GM23248 (cell line): ENCODE measurements at regions not wholly inside any gene's neighbourhood (a gene's known extent, or its start where the extent isn't known, plus 50 kb on each side); places are given as distances from the start of the nearest gene placed in this dataset.

ENCODE experiments used
- DNase-seq: peaks from one replicate; pipeline ENCODE4 v3.0.0-alpha.2; 2015
- H2AFZ ChIP-seq: fragments of 200-600 bp; sonication (generic); 2 replicates; pipeline ENCODE4 v1.6.1; 2016; ENCODE audit warnings: antibody characterized with exemption
- H3F3A ChIP-seq: fragments of 200-600 bp; sonication (generic); 2 replicates; pipeline ENCODE4 v1.6.1; 2016; ENCODE audit warnings: mild to moderate bottlenecking, antibody characterized with exemption, mixed run types; ENCODE audit not compliant: insufficient read depth
- H3K27ac ChIP-seq: fragments of 200-600 bp; sonication (generic); 2 replicates; pipeline ENCODE4 v1.5.1; 2016; ENCODE audit warnings: mild to moderate bottlenecking
- H3K27me3 ChIP-seq: fragments of 200-600 bp; sonication (generic); replicated peaks from 2 replicates; pipeline ENCODE4 v1.6.1; 2016; ENCODE audit warnings: mild to moderate bottlenecking; ENCODE audit not compliant: insufficient read depth
- H3K36me3 ChIP-seq: fragments of 200-600 bp; sonication (generic); 2 replicates; pipeline ENCODE4 v1.6.1; 2016; ENCODE audit warnings: low read depth, mild to moderate bottlenecking
- H3K4me1 ChIP-seq: fragments of 200-600 bp; sonication (generic); 2 replicates; pipeline ENCODE4 v1.6.1; 2016; ENCODE audit warnings: mild to moderate bottlenecking; ENCODE audit not compliant: insufficient read depth
- H3K4me2 ChIP-seq: fragments of 200-600 bp; sonication (generic); one replicate; pipeline ENCODE4 v1.6.1; 2016; ENCODE audit warnings: mild to moderate bottlenecking; ENCODE audit not compliant: unreplicated experiment
- H3K4me3 ChIP-seq: fragments of 200-600 bp; sonication (generic); 2 replicates; pipeline ENCODE4 v1.5.1; 2016; ENCODE audit warnings: mild to moderate bottlenecking
- H3K79me2 ChIP-seq: fragments of 200-600 bp; sonication (generic); 2 replicates; pipeline ENCODE4 v1.6.1; 2016; ENCODE audit warnings: mild to moderate bottlenecking; ENCODE audit not compliant: insufficient read depth
- H3K9ac ChIP-seq: fragments of 200-600 bp; sonication (generic); 2 replicates; pipeline ENCODE4 v1.6.1; 2016; ENCODE audit warnings: mild to moderate bottlenecking
- H3K9me2 ChIP-seq: fragments of 200-600 bp; sonication (generic); 2 replicates; pipeline ENCODE4 v1.6.1; 2016; ENCODE audit warnings: mixed run types, mild to moderate bottlenecking, moderate library complexity; ENCODE audit not compliant: insufficient read depth
- H3K9me3 ChIP-seq: fragments of 200-600 bp; sonication (generic); one replicate; pipeline ENCODE4 v1.6.1; 2017; ENCODE audit warnings: low read depth
- H4K20me1 ChIP-seq: fragments of 200-600 bp; sonication (generic); 2 replicates; pipeline ENCODE4 v1.6.0; 2016; ENCODE audit not compliant: insufficient read depth
- EZH2 ChIP-seq: fragments of 200-600 bp; sonication (generic); IDR thresholded peaks from 2 replicates; pipeline ENCODE4 v1.6.1; 2018; ENCODE audit warnings: antibody characterized with exemption, mild to moderate bottlenecking; ENCODE audit not compliant: insufficient read depth, poor library complexity, severe bottlenecking
- EZH2phosphoT487 ChIP-seq: fragments of 200-600 bp; sonication (generic); IDR thresholded peaks from 2 replicates; pipeline ENCODE4 v1.6.1; 2018; ENCODE audit warnings: antibody characterized with exemption, moderate library complexity, mild to moderate bottlenecking, low read depth; ENCODE audit not compliant: insufficient read depth
- WGBS, 2 experiments: methylation state at CpG; one replicate each; pipeline ENCODE4 v1.1.6; 2015 to 2017; ENCODE audit warnings: low lambda C conversion rate in 2 of 2, low coverage in 1 of 2; ENCODE audit errors: missing lambda C conversion rate in 2 of 2; 5-methylcytosine and 5-hydroxymethylcytosine counted together
- in situ Hi-C: fragments of 300-500 bp; cut with MboI; formaldehyde crosslinking; loops from 2 replicates; pipeline ENCODE4 v1.15.0; 2020

DNA sequence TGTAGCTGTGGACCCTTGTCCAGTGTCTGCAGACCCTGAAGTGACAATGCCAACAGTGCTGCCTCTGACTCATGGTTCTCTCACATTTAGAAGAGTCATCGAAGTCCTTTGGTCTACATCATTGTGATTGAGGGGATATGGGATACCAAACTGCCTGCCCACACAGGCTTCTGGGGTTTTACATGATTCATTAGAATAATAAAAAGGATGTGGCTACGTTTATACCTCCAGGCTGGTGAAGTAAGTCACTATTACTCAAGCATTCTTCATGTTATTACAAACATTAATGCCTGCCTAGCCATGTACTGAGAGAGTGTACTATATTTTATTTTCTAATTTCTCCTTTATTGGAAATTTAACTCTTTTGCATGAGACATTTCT lies 365.7 kb downstream of the SPATA31D1 start:
- Histone ChIP-seq H3K79me2 (no peaks in the 10 kb centered on the region), H4K20me1 (no peaks in the 10 kb centered on the region), H3K9me3 (no peaks in the 10 kb centered on the region), H3K36me3 (no peaks in the 10 kb centered on the region), H3K9me2 (no peaks in the 10 kb centered on the region), H3K4me3 (no peak overlapping the region), H3K27ac (peak overlapping the region; percentile 51), H3K9ac (no peak overlapping the region), H2AFZ (no peak overlapping the region), H3F3A (peaks cover 21% of the 10 kb centered on the region; the same call in 1 of the 2 replicates), H3K4me1 (peaks cover 36% of the 10 kb centered on the region), H3K27me3 (no peaks in the 10 kb centered on the region), H3K4me2 (peak overlapping the region; percentile 44)
- DNase-seq: peak; percentile 94
- TF ChIP-seq EZH2phosphoT487 (no peak), EZH2 (no peak)
- 0 to 8% methylated on average over 2 of the region's 2 CpGs for WGBS, 2 experiments
- in situ Hi-C loops: no loop called here

DNA sequence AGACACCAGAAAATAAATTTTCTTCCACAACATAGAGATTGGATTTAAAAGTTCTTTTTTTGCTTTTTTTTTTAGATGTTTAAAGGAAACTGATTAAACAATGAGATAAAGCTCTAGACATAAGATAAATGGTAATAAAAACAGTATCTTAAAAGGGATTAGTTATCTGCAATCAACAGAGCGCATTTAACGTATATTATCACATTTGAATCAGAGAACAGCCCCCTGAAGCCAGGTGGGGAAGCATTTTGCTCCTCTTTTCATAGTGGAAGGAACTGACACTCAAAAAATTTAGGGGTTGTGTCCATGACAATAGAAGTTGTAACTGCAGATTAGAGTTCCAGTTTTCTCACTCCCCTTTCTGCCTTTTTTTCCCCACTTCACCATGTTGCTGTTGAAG lies 367.6 kb downstream of the SPATA31D1 start:
- H3K36me3 ChIP-seq: no peaks in the 10 kb centered on the region
- no peak overlapping the region for H3K4me2 ChIP-seq
- WGBS, 2 experiments: 70 to 87% methylated on average over 2 of the region's 2 CpGs
- no peaks in the 10 kb centered on the region for H4K20me1 ChIP-seq
- DNase-seq: no peak
- peaks cover 36% of the 10 kb centered on the region for H3K4me1 ChIP-seq
- TF ChIP-seq EZH2phosphoT487 (no peak), EZH2 (no peak)
- H3K27ac ChIP-seq: no peak overlapping the region
- no peaks in the 10 kb centered on the region for H3K27me3 ChIP-seq
- H3K9ac ChIP-seq: no peak overlapping the region
- H2AFZ ChIP-seq: peak overlapping the region; percentile 45; the same call in 1 of the 2 replicates
- peaks cover 21% of the 10 kb centered on the region; the same call in 1 of the 2 replicates for H3F3A ChIP-seq
- H3K79me2 ChIP-seq: no peaks in the 10 kb centered on the region
- no peaks in the 10 kb centered on the region for H3K9me3 ChIP-seq
- in situ Hi-C loops: no loop called here
- no peak overlapping the region for H3K4me3 ChIP-seq
- H3K9me2 ChIP-seq: no peaks in the 10 kb centered on the region

DNA sequence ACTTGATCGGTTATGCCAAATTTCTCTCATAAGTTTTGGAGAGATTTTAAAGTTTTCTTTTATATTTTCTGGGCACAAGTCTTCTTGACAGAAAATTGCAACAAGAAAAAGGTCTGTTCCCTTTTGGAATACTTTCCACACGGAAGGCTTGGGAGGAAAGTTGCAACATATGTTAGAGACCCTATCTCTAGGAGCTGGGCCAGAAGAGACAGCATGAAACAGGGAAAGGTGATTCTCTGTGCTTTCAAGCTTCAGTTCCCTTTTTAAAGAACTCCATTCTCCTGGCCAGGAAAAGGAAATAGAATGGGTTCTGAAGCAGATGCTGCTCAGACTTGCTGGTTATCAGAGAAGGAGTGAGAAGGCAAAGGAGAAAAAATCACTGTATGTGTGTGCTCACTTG lies 368.3 kb downstream of the SPATA31D1 start:
- H3K4me2 ChIP-seq: peak overlapping the region; percentile 20
- TF ChIP-seq EZH2 (no peak), EZH2phosphoT487 (no peak)
- no peaks in the 10 kb centered on the region for H3K36me3 ChIP-seq
- DNase-seq: no peak
- in situ Hi-C loops: no loop called here
- H3K4me1 ChIP-seq: peaks cover 36% of the 10 kb centered on the region
- H3K9me3 ChIP-seq: no peaks in the 10 kb centered on the region
- 40 to 54% methylated on average over 2 of the region's 2 CpGs for WGBS, 2 experiments
- H3F3A ChIP-seq: peaks cover 21% of the 10 kb centered on the region; the same call in 1 of the 2 replicates
- no peak overlapping the region for H3K4me3 ChIP-seq
- H2AFZ ChIP-seq: peak overlapping the region; percentile 45
- no peak overlapping the region for H3K27ac ChIP-seq
- no peaks in the 10 kb centered on the region for H4K20me1 ChIP-seq
- no peaks in the 10 kb centered on the region for H3K9me2 ChIP-seq
- no peaks in the 10 kb centered on the region for H3K79me2 ChIP-seq
- no peak overlapping the region for H3K9ac ChIP-seq
- no peaks in the 10 kb centered on the region for H3K27me3 ChIP-seq

- WGBS, 2 experiments: 78 to 85% methylated on average over 5 of the region's 5 CpGs
- Histone ChIP-seq H3K4me3 (no peak overlapping the region), H3K27ac (no peak overlapping the region), H3K4me1 (no peaks in the 10 kb centered on the region), H3K79me2 (no peaks in the 10 kb centered on the region), H3K9me2 (no peaks in the 10 kb centered on the region), H3K36me3 (no peaks in the 10 kb centered on the region), H3F3A (no peaks in the 10 kb centered on the region), H2AFZ (no peak overlapping the region), H3K9me3 (no peaks in the 10 kb centered on the region), H3K27me3 (no peaks in the 10 kb centered on the region), H4K20me1 (no peaks in the 10 kb centered on the region), H3K4me2 (no peak overlapping the region), H3K9ac (no peak overlapping the region)
- no peak for DNase-seq
- TF ChIP-seq EZH2: no peak
- no peak for TF ChIP-seq EZH2phosphoT487
- in situ Hi-C loops: no loop called here
Measured at GRCh38 chr9:82363198-82363597, 374.6 kb downstream of the SPATA31D1 start.

GRCh38 chr9:82363682-82364081 lies 375.1 kb downstream of the SPATA31D1 start:
- H3K9me2 ChIP-seq: no peaks in the 10 kb centered on the region
- no peak overlapping the region for H3K4me2 ChIP-seq
- no peak overlapping the region for H3K4me3 ChIP-seq
- H3K9me3 ChIP-seq: no peaks in the 10 kb centered on the region
- no peaks in the 10 kb centered on the region for H3K36me3 ChIP-seq
- H3K9ac ChIP-seq: no peak overlapping the region
- TF ChIP-seq EZH2phosphoT487 (no peak), EZH2 (no peak)
- no peak overlapping the region for H2AFZ ChIP-seq
- 75 to 76% methylated on average over 5 of the region's 5 CpGs for WGBS, 2 experiments
- in situ Hi-C loops: no loop called here
- no peaks in the 10 kb centered on the region for H3K4me1 ChIP-seq
- no peak overlapping the region for H3K27ac ChIP-seq
- no peak for DNase-seq
- H3K27me3 ChIP-seq: no peaks in the 10 kb centered on the region
- no peaks in the 10 kb centered on the region for H3K79me2 ChIP-seq
- no peaks in the 10 kb centered on the region for H3F3A ChIP-seq
- H4K20me1 ChIP-seq: no peaks in the 10 kb centered on the region
